ENCODE measurements at regions not wholly inside any gene's neighbourhood (a gene's known extent, or its start where the extent isn't known, plus 50 kb on each side); places are given as distances from the start of the nearest gene placed in this dataset.

DNA sequence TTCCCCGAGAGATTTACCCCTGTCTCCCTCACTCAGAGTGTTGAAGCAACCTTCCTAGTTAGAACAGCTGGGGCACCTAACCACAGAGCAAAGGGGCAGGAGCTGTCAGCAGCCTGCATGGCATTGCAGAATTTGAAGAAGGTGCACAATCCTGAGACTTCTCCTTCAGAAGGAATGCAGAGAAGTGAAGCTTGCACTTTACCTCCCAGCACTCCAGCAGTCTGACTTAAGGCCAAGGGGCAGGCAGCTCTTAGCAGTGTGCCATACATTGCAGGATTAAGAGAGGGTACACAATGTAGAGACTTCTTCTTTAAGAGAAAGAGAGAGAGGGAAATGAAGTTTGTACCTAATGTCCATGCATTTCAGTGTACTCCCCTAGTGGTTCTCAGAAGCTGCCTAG lies 236.0 kb upstream of the FBXL7 start:
- Histone ChIP-seq H3K4me1 (replicated peaks) (no peaks in the 10 kb centered on the region), H3K27ac (no peak overlapping the region), H3K4me3 (no peak overlapping the region), H3K27me3 (replicated peaks; ENCODE audit: insufficient read depth) (no peaks in the 10 kb centered on the region), H3K36me3 (no peaks in the 10 kb centered on the region), H3K9me3 (no peaks in the 10 kb centered on the region)
- intact Hi-C loops (cut with DNase I), result loop anchor here (10.0 kb wide), 1 partner anchor 241 kb away; the partner anchor contains the start of gene FBXL7
- TF ChIP-seq, protein P1, sequence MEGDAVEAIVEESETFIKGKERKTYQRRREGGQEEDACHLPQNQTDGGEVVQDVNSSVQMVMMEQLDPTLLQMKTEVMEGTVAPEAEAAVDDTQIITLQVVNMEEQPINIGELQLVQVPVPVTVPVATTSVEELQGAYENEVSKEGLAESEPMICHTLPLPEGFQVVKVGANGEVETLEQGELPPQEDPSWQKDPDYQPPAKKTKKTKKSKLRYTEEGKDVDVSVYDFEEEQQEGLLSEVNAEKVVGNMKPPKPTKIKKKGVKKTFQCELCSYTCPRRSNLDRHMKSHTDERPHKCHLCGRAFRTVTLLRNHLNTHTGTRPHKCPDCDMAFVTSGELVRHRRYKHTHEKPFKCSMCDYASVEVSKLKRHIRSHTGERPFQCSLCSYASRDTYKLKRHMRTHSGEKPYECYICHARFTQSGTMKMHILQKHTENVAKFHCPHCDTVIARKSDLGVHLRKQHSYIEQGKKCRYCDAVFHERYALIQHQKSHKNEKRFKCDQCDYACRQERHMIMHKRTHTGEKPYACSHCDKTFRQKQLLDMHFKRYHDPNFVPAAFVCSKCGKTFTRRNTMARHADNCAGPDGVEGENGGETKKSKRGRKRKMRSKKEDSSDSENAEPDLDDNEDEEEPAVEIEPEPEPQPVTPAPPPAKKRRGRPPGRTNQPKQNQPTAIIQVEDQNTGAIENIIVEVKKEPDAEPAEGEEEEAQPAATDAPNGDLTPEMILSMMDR (IDR thresholded peaks at IDR 0.05), result no peak
- TF ChIP-seq POLR2A (IDR thresholded peaks at IDR 0.05) (no peak), POLR2AphosphoS5 (IDR thresholded peaks at IDR 0.05) (no peak)
- DNase-seq (ENCODE audit: low spot score), result no peak
- 100% methylated on average over 1 of the region's 1 CpG for WGBS

DNA sequence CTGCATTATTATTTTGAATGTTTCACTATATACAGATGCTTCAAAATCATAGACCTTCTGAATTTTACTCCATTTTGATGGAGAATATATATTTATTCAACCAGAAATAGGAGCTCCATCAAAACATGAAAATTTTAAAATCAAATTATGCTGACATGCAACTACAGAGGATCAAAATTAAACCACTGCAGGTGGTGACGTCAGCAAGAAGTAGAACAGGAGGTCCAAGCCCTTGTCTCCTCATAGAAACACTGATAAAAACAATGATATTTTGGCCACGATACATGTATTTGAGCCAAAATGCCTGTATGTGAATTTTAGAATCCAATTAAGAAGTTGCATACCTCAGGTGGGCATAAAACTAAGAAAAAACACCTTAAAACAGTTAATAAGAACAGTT lies 236.6 kb upstream of the FBXL7 start:
- intact Hi-C loops (cut with DNase I), result loop anchor here (10.0 kb wide), 1 partner anchor 241 kb away; the partner anchor contains the start of gene FBXL7
- 66% methylated on average over 2 of the region's 2 CpGs for WGBS
- DNase-seq (ENCODE audit: low spot score), result no peak

DNA sequence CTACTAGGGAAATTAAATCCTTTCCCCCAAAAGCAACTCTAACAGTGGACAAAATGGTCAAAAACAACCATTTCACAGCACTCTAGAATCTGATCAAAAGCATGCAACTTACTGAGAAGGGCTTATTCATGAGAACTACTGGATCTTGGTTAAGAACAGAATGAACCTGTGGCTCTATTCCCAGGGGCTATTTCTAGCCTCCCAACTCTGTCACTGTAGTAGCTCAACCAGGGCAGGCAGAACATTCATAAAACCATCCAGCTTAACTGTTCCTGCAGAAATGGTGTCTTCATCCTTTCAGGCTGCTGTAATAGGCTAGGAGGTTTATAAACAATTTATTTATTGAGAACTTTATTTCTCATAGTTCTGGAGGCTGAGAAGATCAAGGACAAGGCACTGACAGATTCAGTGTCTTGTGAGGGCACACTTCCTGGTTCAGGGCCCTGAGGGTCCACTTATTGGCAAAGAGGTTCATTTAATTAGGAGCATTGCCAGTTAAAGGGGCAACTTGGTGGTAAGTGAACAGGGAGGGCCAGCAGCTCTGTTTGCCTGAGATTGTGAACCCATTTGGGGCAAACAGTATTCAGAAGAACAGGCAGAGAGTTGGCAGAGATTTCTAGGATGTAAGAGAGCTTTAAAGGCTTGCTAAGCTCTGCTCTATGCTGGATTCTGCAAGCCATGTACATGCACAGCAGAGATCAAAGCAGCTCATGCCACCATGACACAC lies 238.5 kb upstream of the FBXL7 start:
- DNase-seq (ENCODE audit: low spot score), result no peak
- no peaks in the 10 kb centered on the region for H3K9me3 ChIP-seq
- no peaks in the 10 kb centered on the region for H3K27me3 ChIP-seq (replicated peaks; ENCODE audit: insufficient read depth)
- no peaks in the 10 kb centered on the region for H3K4me1 ChIP-seq (replicated peaks)
- TF ChIP-seq POLR2AphosphoS5 (IDR thresholded peaks at IDR 0.05), result no peak
- TF ChIP-seq POLR2A (IDR thresholded peaks at IDR 0.05), result no peak
- TF ChIP-seq, protein P1 (IDR thresholded peaks at IDR 0.05), result no peak
- H3K27ac ChIP-seq, result no peak overlapping the region
- no peaks in the 10 kb centered on the region for H3K36me3 ChIP-seq
- no peak overlapping the region for H3K4me3 ChIP-seq
- intact Hi-C loops (cut with DNase I), result loop anchor here (10.0 kb wide), 1 partner anchor 243 kb away; the partner anchor contains the start of gene FBXL7

More for the DNA sequence above, 236.6 kb upstream of the FBXL7 start:
- Histone ChIP-seq H3K9me3 (no peaks in the 10 kb centered on the region), H3K4me1 (replicated peaks) (no peaks in the 10 kb centered on the region), H3K36me3 (no peaks in the 10 kb centered on the region), H3K4me3 (no peak overlapping the region), H3K27ac (no peak overlapping the region), H3K27me3 (replicated peaks; ENCODE audit: insufficient read depth) (no peaks in the 10 kb centered on the region)
- TF ChIP-seq, protein P1 (IDR thresholded peaks at IDR 0.05), result no peak
- TF ChIP-seq POLR2A (IDR thresholded peaks at IDR 0.05), result no peak
- no peak for TF ChIP-seq POLR2AphosphoS5 (IDR thresholded peaks at IDR 0.05)

DNA sequence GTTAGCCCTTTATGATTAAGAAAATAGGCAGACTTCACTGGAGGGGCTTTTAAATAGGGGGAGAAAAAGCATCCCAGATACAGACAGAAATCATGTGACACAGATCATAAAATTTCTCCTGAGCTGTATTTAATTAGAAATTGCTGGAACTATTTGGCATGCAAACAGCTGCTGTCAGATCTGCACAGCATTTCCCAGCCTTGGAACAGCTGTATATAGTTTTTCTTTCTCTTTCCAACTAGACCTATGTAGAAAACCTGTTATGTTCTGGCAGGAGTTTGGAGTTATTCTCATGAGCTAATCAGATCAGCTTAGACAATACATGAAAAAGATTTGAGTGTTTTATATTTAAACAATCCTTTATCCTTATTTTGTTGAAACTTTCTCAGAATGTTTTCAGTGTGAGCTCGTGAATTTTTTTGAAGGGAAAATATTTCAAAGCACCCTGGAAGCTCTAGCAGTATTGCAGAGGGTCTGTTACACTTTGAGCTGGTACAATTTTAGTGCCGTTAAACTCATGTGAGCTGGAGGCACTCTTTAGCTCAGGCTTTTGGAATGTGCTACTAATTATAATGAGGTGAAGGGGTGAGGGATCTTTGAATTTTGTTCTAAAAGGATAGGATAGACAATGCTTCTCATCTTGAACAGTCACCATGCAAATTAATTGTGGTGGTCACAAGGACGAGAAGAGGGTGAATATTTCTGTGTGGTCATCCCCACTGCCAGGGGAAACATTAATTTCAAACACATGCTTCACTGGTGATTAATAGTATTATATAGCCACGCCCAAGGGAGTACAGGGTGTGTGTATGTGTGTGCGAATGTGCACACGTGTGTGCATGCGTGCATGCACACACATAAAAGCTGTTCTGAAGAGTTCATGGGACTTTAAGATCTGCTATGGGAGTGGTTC lies 239.4 kb upstream of the FBXL7 start:
- Histone ChIP-seq H3K27me3 (replicated peaks; ENCODE audit: insufficient read depth) (no peaks in the 10 kb centered on the region), H3K4me3 (no peak overlapping the region), H3K36me3 (no peaks in the 10 kb centered on the region), H3K9me3 (no peaks in the 10 kb centered on the region), H3K27ac (no peak overlapping the region), H3K4me1 (replicated peaks) (no peaks in the 10 kb centered on the region)
- TF ChIP-seq POLR2A (IDR thresholded peaks at IDR 0.05) (no peak), POLR2AphosphoS5 (IDR thresholded peaks at IDR 0.05) (no peak)
- TF ChIP-seq, protein P1 (IDR thresholded peaks at IDR 0.05), result no peak
- WGBS, result 53% methylated on average over 7 of the region's 7 CpGs
- DNase-seq (ENCODE audit: low spot score), result no peak
- intact Hi-C loops (cut with DNase I), result loop anchor here (10.0 kb wide), 1 partner anchor 244 kb away; the partner anchor contains the start of gene FBXL7
